ENCODE measurements at regions not wholly inside any gene's neighbourhood (a gene's known extent, or its start where the extent isn't known, plus 50 kb on each side); places are given as distances from the start of the nearest gene placed in this dataset.

GRCh38 chr12:65628061-65628460 lies 196.2 kb upstream of the HMGA2 start:
- no peaks in the 10 kb centered on the region for H3K4me1 Mint-ChIP-seq (ENCODE audit: low read depth)
- no peak for DNase-seq (ENCODE audit: low spot score)
- H3K36me3 Mint-ChIP-seq (ENCODE audit: low read depth): no peaks in the 10 kb centered on the region
- H3K4me3 Mint-ChIP-seq: no peak overlapping the region
- intact Hi-C loops (cut with micrococcal nuclease): no loop called here
- no peaks in the 10 kb centered on the region for H3K9me3 Mint-ChIP-seq
- peaks cover 2% of the 10 kb centered on the region for H3K27me3 Mint-ChIP-seq (ENCODE audit: insufficient read depth)
- H3K27ac Mint-ChIP-seq: no peak overlapping the region

GRCh38 chr12:65630555-65630954 lies 193.7 kb upstream of the HMGA2 start:
- DNase-seq (ENCODE audit: low spot score): no peak
- intact Hi-C loops (cut with micrococcal nuclease): no loop called here
- H3K9me3 Mint-ChIP-seq: no peaks in the 10 kb centered on the region
- no peaks in the 10 kb centered on the region for H3K36me3 Mint-ChIP-seq (ENCODE audit: low read depth)
- H3K4me3 Mint-ChIP-seq: no peak overlapping the region
- no peaks in the 10 kb centered on the region for H3K4me1 Mint-ChIP-seq (ENCODE audit: low read depth)
- no peak overlapping the region for H3K27ac Mint-ChIP-seq
- H3K27me3 Mint-ChIP-seq (ENCODE audit: insufficient read depth): peaks cover 2% of the 10 kb centered on the region

- Mint-ChIP-seq H3K27ac (no peak overlapping the region), H3K4me3 (no peak overlapping the region), H3K27me3 (ENCODE audit: insufficient read depth) (peaks cover 2% of the 10 kb centered on the region), H3K4me1 (ENCODE audit: low read depth) (no peaks in the 10 kb centered on the region), H3K36me3 (ENCODE audit: low read depth) (no peaks in the 10 kb centered on the region), H3K9me3 (no peaks in the 10 kb centered on the region)
- DNase-seq (ENCODE audit: low spot score): no peak
- intact Hi-C loops (cut with micrococcal nuclease): no loop called here
Measured at GRCh38 chr12:65631621-65632111, 192.6 kb upstream of the HMGA2 start.

GRCh38 chr12:65632131-65632855 lies 192.0 kb upstream of the HMGA2 start:
- Mint-ChIP-seq H3K36me3 (ENCODE audit: low read depth) (no peaks in the 10 kb centered on the region), H3K4me1 (ENCODE audit: low read depth) (no peaks in the 10 kb centered on the region), H3K9me3 (no peaks in the 10 kb centered on the region), H3K4me3 (no peak overlapping the region), H3K27me3 (ENCODE audit: insufficient read depth) (peaks cover 2% of the 10 kb centered on the region), H3K27ac (no peak overlapping the region)
- DNase-seq (ENCODE audit: low spot score): no peak
- intact Hi-C loops (cut with micrococcal nuclease): no loop called here

GRCh38 chr12:65634061-65634460 lies 190.2 kb upstream of the HMGA2 start:
- H3K27ac Mint-ChIP-seq: no peak overlapping the region
- H3K9me3 Mint-ChIP-seq: no peaks in the 10 kb centered on the region
- H3K36me3 Mint-ChIP-seq (ENCODE audit: low read depth): no peaks in the 10 kb centered on the region
- H3K27me3 Mint-ChIP-seq (ENCODE audit: insufficient read depth): peaks cover 1% of the 10 kb centered on the region
- DNase-seq (ENCODE audit: low spot score): no peak
- H3K4me1 Mint-ChIP-seq (ENCODE audit: low read depth): no peaks in the 10 kb centered on the region
- intact Hi-C loops (cut with micrococcal nuclease): no loop called here
- no peak overlapping the region for H3K4me3 Mint-ChIP-seq

- Mint-ChIP-seq H3K4me1 (ENCODE audit: low read depth) (no peaks in the 10 kb centered on the region), H3K4me3 (no peak overlapping the region), H3K27me3 (ENCODE audit: insufficient read depth) (no peaks in the 10 kb centered on the region), H3K9me3 (no peaks in the 10 kb centered on the region), H3K36me3 (ENCODE audit: low read depth) (no peaks in the 10 kb centered on the region), H3K27ac (no peak overlapping the region)
- no peak for DNase-seq (ENCODE audit: low spot score)
- intact Hi-C loops (cut with micrococcal nuclease): no loop called here
Measured at GRCh38 chr12:65634626-65635331, 189.5 kb upstream of the HMGA2 start.

GRCh38 chr12:65636436-65636835 lies 187.8 kb upstream of the HMGA2 start:
- no peaks in the 10 kb centered on the region for H3K27me3 Mint-ChIP-seq (ENCODE audit: insufficient read depth)
- no peak overlapping the region for H3K4me3 Mint-ChIP-seq

GRCh38 chr12:65637150-65637549 lies 187.1 kb upstream of the HMGA2 start:
- no peaks in the 10 kb centered on the region for H3K9me3 Mint-ChIP-seq

More at GRCh38 chr12:65636436-65636835, 187.8 kb upstream of the HMGA2 start:
- intact Hi-C loops (cut with micrococcal nuclease): no loop called here
- Mint-ChIP-seq H3K4me1 (ENCODE audit: low read depth) (no peaks in the 10 kb centered on the region), H3K27ac (no peak overlapping the region), H3K36me3 (ENCODE audit: low read depth) (no peaks in the 10 kb centered on the region), H3K9me3 (no peaks in the 10 kb centered on the region)
- no peak for DNase-seq (ENCODE audit: low spot score)

GRCh38 chr12:65637774-65638173 lies 186.5 kb upstream of the HMGA2 start:
- Mint-ChIP-seq H3K27me3 (ENCODE audit: insufficient read depth) (no peaks in the 10 kb centered on the region), H3K4me1 (ENCODE audit: low read depth) (no peaks in the 10 kb centered on the region), H3K36me3 (ENCODE audit: low read depth) (no peaks in the 10 kb centered on the region), H3K4me3 (no peak overlapping the region), H3K9me3 (no peaks in the 10 kb centered on the region), H3K27ac (no peak overlapping the region)
- intact Hi-C loops (cut with micrococcal nuclease): no loop called here
- DNase-seq (ENCODE audit: low spot score): no peak

More at GRCh38 chr12:65637150-65637549, 187.1 kb upstream of the HMGA2 start:
- H3K4me3 Mint-ChIP-seq: no peak overlapping the region
- intact Hi-C loops (cut with micrococcal nuclease): no loop called here
- no peaks in the 10 kb centered on the region for H3K4me1 Mint-ChIP-seq (ENCODE audit: low read depth)
- no peak overlapping the region for H3K27ac Mint-ChIP-seq
- no peaks in the 10 kb centered on the region for H3K27me3 Mint-ChIP-seq (ENCODE audit: insufficient read depth)
- no peaks in the 10 kb centered on the region for H3K36me3 Mint-ChIP-seq (ENCODE audit: low read depth)
- no peak for DNase-seq (ENCODE audit: low spot score)

- H3K9me3 Mint-ChIP-seq: no peaks in the 10 kb centered on the region
- intact Hi-C loops (cut with micrococcal nuclease): no loop called here
- no peaks in the 10 kb centered on the region for H3K36me3 Mint-ChIP-seq (ENCODE audit: low read depth)
- no peak overlapping the region for H3K27ac Mint-ChIP-seq
- no peaks in the 10 kb centered on the region for H3K27me3 Mint-ChIP-seq (ENCODE audit: insufficient read depth)
- H3K4me3 Mint-ChIP-seq: no peak overlapping the region
- H3K4me1 Mint-ChIP-seq (ENCODE audit: low read depth): no peaks in the 10 kb centered on the region
- DNase-seq (ENCODE audit: low spot score): no peak
Measured at GRCh38 chr12:65638324-65638723, 186.0 kb upstream of the HMGA2 start.

- DNase-seq (ENCODE audit: low spot score): no peak
- H3K4me1 Mint-ChIP-seq (ENCODE audit: low read depth): no peaks in the 10 kb centered on the region
- intact Hi-C loops (cut with micrococcal nuclease): no loop called here
- H3K27ac Mint-ChIP-seq: no peak overlapping the region
- no peaks in the 10 kb centered on the region for H3K27me3 Mint-ChIP-seq (ENCODE audit: insufficient read depth)
- no peaks in the 10 kb centered on the region for H3K9me3 Mint-ChIP-seq
- no peaks in the 10 kb centered on the region for H3K36me3 Mint-ChIP-seq (ENCODE audit: low read depth)
- no peak overlapping the region for H3K4me3 Mint-ChIP-seq
Measured at GRCh38 chr12:65640489-65640901, 183.8 kb upstream of the HMGA2 start.

- H3K4me1 Mint-ChIP-seq (ENCODE audit: low read depth): no peaks in the 10 kb centered on the region
- H3K9me3 Mint-ChIP-seq: no peaks in the 10 kb centered on the region
- no peaks in the 10 kb centered on the region for H3K36me3 Mint-ChIP-seq (ENCODE audit: low read depth)
- no peak overlapping the region for H3K4me3 Mint-ChIP-seq
- H3K27ac Mint-ChIP-seq: no peak overlapping the region
- H3K27me3 Mint-ChIP-seq (ENCODE audit: insufficient read depth): no peaks in the 10 kb centered on the region
- intact Hi-C loops (cut with micrococcal nuclease): no loop called here
- DNase-seq (ENCODE audit: low spot score): no peak
Measured at GRCh38 chr12:65642061-65642661, 182.1 kb upstream of the HMGA2 start.

- Mint-ChIP-seq H3K4me3 (no peak overlapping the region), H3K36me3 (ENCODE audit: low read depth) (no peaks in the 10 kb centered on the region), H3K4me1 (ENCODE audit: low read depth) (no peaks in the 10 kb centered on the region), H3K27me3 (ENCODE audit: insufficient read depth) (no peaks in the 10 kb centered on the region), H3K27ac (no peak overlapping the region), H3K9me3 (no peaks in the 10 kb centered on the region)
- intact Hi-C loops (cut with micrococcal nuclease): no loop called here
- DNase-seq (ENCODE audit: low spot score): no peak
Measured at GRCh38 chr12:65643171-65643570, 181.1 kb upstream of the HMGA2 start.
